H1 (cell line): ENCODE measurements at regions not wholly inside any gene's neighbourhood (a gene's known extent, or its start where the extent isn't known, plus 50 kb on each side); places are given as distances from the start of the nearest gene placed in this dataset.

Experiments
- CTCF ChIA-PET: fragments of 300-600 bp; sonication (Branson Sonifier 250); formaldehyde crosslinking; loops from one replicate; lab custom pipeline; 2021; ENCODE audit not compliant: partially characterized antibody; lab: Charles Lee
- POLR2A ChIA-PET: fragments of 300-600 bp; sonication (Branson Sonifier 250); formaldehyde crosslinking; loops from one replicate; lab custom pipeline; 2021; ENCODE audit warnings: inconsistent platforms; ENCODE audit not compliant: partially characterized antibody; lab: Charles Lee
- DNase-seq, 2 experiments: peaks; one replicate each; pipeline versions ENCODE4 v3.0.0 to v3.0.0-alpha.2; 2010 to 2022; ENCODE audit warnings: low spot score in 2 of 2, low read depth in 1 of 2, mixed read lengths in 1 of 2
- FAIRE-seq: peaks from 2 replicates; lab custom pipeline; 2011; peaks lifted over from hg19 to GRCh38; lab: Jason Lieb, UNC
- H2AFZ ChIP-seq: 2 replicates; pipeline ENCODE4 v1.8.1; 2012; ENCODE audit warnings: low read length, inconsistent platforms
- H2AK5ac ChIP-seq: 2 replicates; pipeline ENCODE4 v1.6.1; 2013; ENCODE audit warnings: low read depth, low read length
- H2BK120ac ChIP-seq: replicated peaks from 2 replicates; pipeline ENCODE3; 2013; ENCODE audit warnings: low read depth, low read length, inconsistent platforms
- H2BK12ac ChIP-seq: 2 replicates; pipeline ENCODE4 v1.6.1; 2013; ENCODE audit warnings: low read depth, low read length
- H2BK15ac ChIP-seq: 2 replicates; pipeline ENCODE4 v1.6.1; 2013; ENCODE audit warnings: low read length
- H2BK20ac ChIP-seq: 2 replicates; pipeline ENCODE4 v1.6.1; 2013; ENCODE audit warnings: low read length
- H2BK5ac ChIP-seq: 2 replicates; pipeline ENCODE4 v1.6.1; 2013; ENCODE audit warnings: low read depth, low read length
- H3K14ac ChIP-seq: 2 replicates; pipeline ENCODE4 v1.6.1; 2013; ENCODE audit warnings: inconsistent platforms; ENCODE audit not compliant: insufficient read length
- H3K18ac ChIP-seq: 2 replicates; pipeline ENCODE4 v1.6.1; 2013; ENCODE audit warnings: low read length; ENCODE audit errors: extremely low read depth
- H3K23ac ChIP-seq: 2 replicates; pipeline ENCODE4 v1.6.1; 2013; ENCODE audit warnings: inconsistent platforms; ENCODE audit not compliant: insufficient read length
- H3K23me2 ChIP-seq: 2 replicates; pipeline ENCODE4 v1.6.1; 2013; ENCODE audit warnings: low read depth, low read length
- H3K27ac ChIP-seq: 2 replicates; pipeline ENCODE4 v1.6.1; 2011; ENCODE audit warnings: low read depth, low read length, inconsistent platforms
- H3K27me3 ChIP-seq, 4 experiments: replicated peaks in 1 of 4; 1 replicate in 1 of 4; 2 replicates in 3 of 4; pipeline versions ENCODE4 v1.6.1 to v1.8.1; 2011 to 2013; ENCODE audit warnings: low read length in 3 of 4, mild to moderate bottlenecking in 3 of 4, inconsistent platforms in 2 of 4, mixed read lengths in 2 of 4, moderate library complexity in 1 of 4; ENCODE audit not compliant: control insufficient read depth in 3 of 4, insufficient read depth in 3 of 4; ENCODE audit errors: extremely low read depth in 1 of 4
- H3K36me3 ChIP-seq, 4 experiments: 2 replicates each; pipeline versions ENCODE4 v1.6.1 to v1.8.1; 2011 to 2013; ENCODE audit warnings: mild to moderate bottlenecking in 4 of 4, low read length in 3 of 4, moderate library complexity in 2 of 4, control low read depth in 1 of 4, inconsistent platforms in 1 of 4; ENCODE audit not compliant: insufficient read depth in 4 of 4, control insufficient read depth in 2 of 4
- H3K4ac ChIP-seq: replicated peaks from 2 replicates; pipeline ENCODE3; 2013; ENCODE audit warnings: low read length, low read depth, mixed read lengths, inconsistent platforms; ENCODE audit not compliant: insufficient read length
- H3K4me1 ChIP-seq, 4 experiments: replicated peaks in 1 of 4; 1 replicate in 1 of 4; 2 replicates in 3 of 4; pipeline versions ENCODE4 v1.6.1 to v1.8.1; 2011 to 2013; ENCODE audit warnings: low read length in 3 of 4, inconsistent platforms in 2 of 4, mixed read lengths in 1 of 4; ENCODE audit not compliant: insufficient read depth in 4 of 4, control insufficient read depth in 3 of 4
- H3K4me2 ChIP-seq, 2 experiments: 2 replicates each; pipeline versions ENCODE4 v1.6.1 to v1.8.1; 2011 to 2013; ENCODE audit warnings: low read depth in 2 of 2, low read length in 2 of 2, control low read depth in 1 of 2, inconsistent platforms in 1 of 2, mild to moderate bottlenecking in 1 of 2; ENCODE audit not compliant: insufficient read depth in 1 of 2
- H3K4me3 ChIP-seq, 4 experiments: fragments of 200-600, 300-600 bp in 1 of 4; sonication (generic), shearing (Covaris generic), sonication (Bioruptor Twin) in 1 of 4; 2 replicates each; pipeline versions ENCODE4 v1.5.1 to v1.8.1; 2011 to 2016; ENCODE audit warnings: low read length in 4 of 4, low read depth in 3 of 4, control low read depth in 2 of 4, inconsistent platforms in 2 of 4, mild to moderate bottlenecking in 2 of 4, mixed read lengths in 1 of 4, moderate library complexity in 1 of 4; ENCODE audit not compliant: insufficient read depth in 2 of 4; ENCODE audit errors: extremely low read depth in 1 of 4
- H3K56ac ChIP-seq: replicated peaks from 2 replicates; pipeline ENCODE3; 2013; ENCODE audit warnings: low read depth, mild to moderate bottlenecking, mixed read lengths, low read length, inconsistent platforms; ENCODE audit not compliant: insufficient read length
- H3K79me1 ChIP-seq: 2 replicates; pipeline ENCODE4 v1.6.1; 2013; ENCODE audit warnings: low read depth, low read length, control low read depth
- H3K79me2 ChIP-seq, 2 experiments: 2 replicates each; pipeline versions ENCODE4 v1.6.1 to v1.8.1; 2012 to 2013; ENCODE audit warnings: low read length in 2 of 2, mild to moderate bottlenecking in 2 of 2, inconsistent platforms in 1 of 2; ENCODE audit not compliant: insufficient read depth in 2 of 2, control insufficient read depth in 1 of 2
- H3K9ac ChIP-seq, 4 experiments: replicated peaks in 1 of 4; 1 replicate in 1 of 4; 2 replicates in 3 of 4; pipeline versions ENCODE4 v1.6.1 to v1.8.1; 2011 to 2013; ENCODE audit warnings: low read depth in 3 of 4, low read length in 3 of 4, control low read depth in 2 of 4, mild to moderate bottlenecking in 2 of 4, moderate library complexity in 2 of 4, inconsistent platforms in 1 of 4; ENCODE audit errors: extremely low read depth in 1 of 4
- H3K9me3 ChIP-seq, 2 experiments: 2 replicates each; pipeline versions ENCODE4 v1.6.1 to v1.8.1; 2012 to 2013; ENCODE audit warnings: mild to moderate bottlenecking in 2 of 2, moderate library complexity in 2 of 2, control low read depth in 1 of 2, inconsistent platforms in 1 of 2, low read depth in 1 of 2, low read length in 1 of 2, mixed read lengths in 1 of 2; ENCODE audit not compliant: insufficient read depth in 2 of 2
- H4K20me1 ChIP-seq, 2 experiments: replicated peaks in 1 of 2; 2 replicates each; pipeline versions ENCODE3 to v1.8.1; 2011 to 2013; ENCODE audit warnings: inconsistent platforms in 2 of 2, low read length in 2 of 2, mild to moderate bottlenecking in 1 of 2; ENCODE audit not compliant: insufficient read depth in 2 of 2, control insufficient read depth in 1 of 2
- H4K5ac ChIP-seq: 2 replicates; pipeline ENCODE4 v1.6.1; 2013; ENCODE audit warnings: low read length, low read depth, mixed read lengths, inconsistent platforms; ENCODE audit not compliant: insufficient read length
- H4K8ac ChIP-seq: 2 replicates; pipeline ENCODE4 v1.8.0; 2013; ENCODE audit warnings: mild to moderate bottlenecking, moderate library complexity, low read length, inconsistent platforms; ENCODE audit not compliant: insufficient read depth; ENCODE audit errors: extremely low read depth
- H4K91ac ChIP-seq: replicated peaks from 2 replicates; pipeline ENCODE3; 2013; ENCODE audit warnings: low read length, mixed read lengths, inconsistent platforms; ENCODE audit not compliant: insufficient read length
- CHD2 ChIP-seq: IDR thresholded peaks from 2 replicates; pipeline ENCODE4 v1.6.1; 2012; ENCODE audit warnings: low read length, improper control_type of control experiment
- CTCF ChIP-seq, 3 experiments: IDR thresholded peaks; 1 replicate in 2 of 3; 2 replicates in 1 of 3; pipeline versions ENCODE4 v1.5.1 to v1.6.1; 2011; ENCODE audit warnings: low read length in 3 of 3, mild to moderate bottlenecking in 3 of 3, inconsistent platforms in 2 of 3, low read depth in 1 of 3, moderate library complexity in 1 of 3; ENCODE audit not compliant: insufficient read depth in 1 of 3; ENCODE audit errors: control extremely low read depth in 1 of 3
- RAD21 ChIP-seq, 2 experiments: IDR thresholded peaks in 1 of 2; conservative IDR thresholded peaks in 1 of 2; 2 replicates each; pipeline ENCODE4 v1.6.1; 2011; ENCODE audit warnings: low read depth in 2 of 2, low read length in 2 of 2, improper control_type of control experiment in 1 of 2, inconsistent platforms in 1 of 2, mild to moderate bottlenecking in 1 of 2, moderate library complexity in 1 of 2
- WGBS, 2 experiments: shearing (Covaris generic) in 1 of 2; methylation state at CpG; one replicate each; pipeline versions ENCODE4 v1.1.6 to v1.1.7; 2013 to 2015; ENCODE audit warnings: low lambda C conversion rate in 2 of 2, mixed read lengths in 2 of 2, inconsistent platforms in 1 of 2, low coverage in 1 of 2, missing lambda C conversion rate in 1 of 2; ENCODE audit not compliant: insufficient replicate concordance in 2 of 2, insufficient coverage in 1 of 2, insufficient read length in 1 of 2; ENCODE audit errors: extremely low coverage in 1 of 2, missing lambda C conversion rate in 1 of 2; 5-methylcytosine and 5-hydroxymethylcytosine counted together

- no peak overlapping the region for H2BK12ac ChIP-seq
- no peak overlapping the region for H3K27ac ChIP-seq
- no peak overlapping the region for H3K23ac ChIP-seq
- no peak overlapping the region for H3K4ac ChIP-seq
- TF ChIP-seq CHD2 (no peak), CTCF (IDR thresholded peaks at IDR 0.05; ENCODE audit: control extremely low read depth in 1 of 3, insufficient read depth in 1 of 3, low read depth in 1 of 3, low read length in 3 of 3) (peak in 1 of 3 experiments; percentile 24; a peak in 1 of 4 replicates), RAD21 (IDR thresholded peaks at IDR 0.05 in 1 of 2, conservative IDR thresholded peaks at IDR 0.05 in 1 of 2; ENCODE audit: low read depth in 2 of 2, low read length in 2 of 2) (peak; percentile 46 to 55)
- no peak overlapping the region for H2AK5ac ChIP-seq
- H3K4me3 ChIP-seq: no peak overlapping the region
- no peak overlapping the region for H2BK20ac ChIP-seq
- no peaks in the 10 kb centered on the region for H4K20me1 ChIP-seq
- 63% methylated on average over 3 of the region's 3 CpGs; no CpG with 5 or more reads in 1 of the 2 experiments for WGBS, 2 experiments
- H3K4me2 ChIP-seq: no peak overlapping the region
- H3K79me2 ChIP-seq: no peaks in the 10 kb centered on the region
- no peak overlapping the region for H4K91ac ChIP-seq
- no peaks in the 10 kb centered on the region for H3K27me3 ChIP-seq
- H2BK5ac ChIP-seq: no peak overlapping the region
- H3K14ac ChIP-seq: no peak overlapping the region
- H3K23me2 ChIP-seq: no peaks in the 10 kb centered on the region
- H4K8ac ChIP-seq: no peak overlapping the region
- no peak overlapping the region for H3K56ac ChIP-seq
- POLR2A ChIA-PET: no interaction called here
- FAIRE-seq (peak; percentile 77), DNase-seq (no peak)
- no peaks in the 10 kb centered on the region; a peak in 1 of 8 replicates for H3K36me3 ChIP-seq
- H3K9me3 ChIP-seq: peaks cover 0 to 5% of the 10 kb centered on the region in 2 experiments; a peak in 2 of 4 replicates
- CTCF ChIA-PET: interaction anchor here (0.6 to 1.6 kb wide), 3 partner anchors 12 to 361 kb away, joined by 3 to 4 read pairs (median 3); no protein-coding TSS in a partner anchor
- no peak overlapping the region for H4K5ac ChIP-seq
- H3K18ac ChIP-seq: no peak overlapping the region
- H3K9ac ChIP-seq: no peak overlapping the region
- H2BK120ac ChIP-seq: no peak overlapping the region
- H2BK15ac ChIP-seq: no peak overlapping the region
- H3K79me1 ChIP-seq: no peaks in the 10 kb centered on the region
- no peaks in the 10 kb centered on the region for H3K4me1 ChIP-seq
- no peak overlapping the region for H2AFZ ChIP-seq
Measured at GRCh38 chrY:15594179-15594578, 1069.8 kb downstream of the NLGN4Y start.
